Progenitor cell of endocrine pancreas (in vitro differentiated cells): ENCODE measurements at regions not wholly inside any gene's neighbourhood (a gene's known extent, or its start where the extent isn't known, plus 50 kb on each side); places are given as distances from the start of the nearest gene placed in this dataset.

Source experiments
- DNase-seq: peaks from one replicate; pipeline ENCODE4 v3.0.0; 2021; ENCODE audit warnings: low spot score; ENCODE audit not compliant: unreplicated experiment
- H3K27ac Mint-ChIP-seq: 2 replicates; pipeline ENCODE4 v1.8.0; 2021; ENCODE audit warnings: mild to moderate bottlenecking, moderate library complexity, mixed read lengths
- H3K27me3 Mint-ChIP-seq: 2 replicates; pipeline ENCODE4 v1.8.0; 2021; ENCODE audit warnings: mixed read lengths
- H3K36me3 Mint-ChIP-seq: 2 replicates; pipeline ENCODE4 v1.8.0; 2022; ENCODE audit warnings: mixed read lengths; ENCODE audit not compliant: insufficient read depth
- H3K4me1 Mint-ChIP-seq: 2 replicates; pipeline ENCODE4 v1.8.0; 2021; ENCODE audit warnings: low read depth, mixed read lengths
- H3K4me3 Mint-ChIP-seq: 2 replicates; pipeline ENCODE4 v1.8.0; 2021; ENCODE audit warnings: low read depth, mild to moderate bottlenecking, moderate library complexity, mixed read lengths
- H3K9me3 Mint-ChIP-seq: 2 replicates; pipeline ENCODE4 v1.8.0; 2021; ENCODE audit warnings: low read depth, mixed read lengths
- CTCF ChIP-seq: fragments of 200-600 bp; sonication (generic); IDR thresholded peaks from one replicate; pipeline ENCODE4 v1.5.0; 2021; ENCODE audit warnings: antibody characterized with exemption, mild to moderate bottlenecking; ENCODE audit not compliant: unreplicated experiment

DNA sequence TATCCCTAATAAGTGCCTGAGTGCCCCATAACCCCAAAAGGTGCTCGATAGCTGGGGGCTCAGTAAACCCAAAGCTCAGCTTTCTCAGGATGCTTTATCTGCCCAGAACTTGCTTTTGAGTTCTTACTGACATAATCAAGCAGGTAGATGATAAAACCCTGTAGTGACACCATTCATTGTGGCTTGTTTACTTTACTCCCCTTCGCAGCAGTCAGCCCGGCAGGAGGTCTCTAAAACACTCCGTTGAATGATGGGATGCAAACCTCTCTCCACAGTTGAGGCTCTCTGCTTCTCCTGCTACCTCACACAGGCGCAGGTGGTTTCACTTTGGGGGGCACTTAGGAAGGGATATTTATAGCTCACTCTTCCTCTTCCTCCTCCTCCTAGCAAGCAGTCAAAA is 349.4 kb downstream of the HLX start:
- Mint-ChIP-seq H3K27me3 (peaks cover 16% of the 10 kb centered on the region), H3K27ac (no peak overlapping the region), H3K36me3 (no peaks in the 10 kb centered on the region), H3K4me1 (peaks cover 14% of the 10 kb centered on the region), H3K9me3 (peaks cover 9% of the 10 kb centered on the region), H3K4me3 (no peak overlapping the region)
- no peak for TF ChIP-seq CTCF
- no peak for DNase-seq

- no peaks in the 10 kb centered on the region for H3K36me3 Mint-ChIP-seq
- H3K9me3 Mint-ChIP-seq = no peaks in the 10 kb centered on the region
- H3K4me3 Mint-ChIP-seq = no peak overlapping the region
- no peak for DNase-seq
- peaks cover 16% of the 10 kb centered on the region for H3K27me3 Mint-ChIP-seq
- peaks cover 14% of the 10 kb centered on the region for H3K4me1 Mint-ChIP-seq
- TF ChIP-seq CTCF = no peak
- no peak overlapping the region for H3K27ac Mint-ChIP-seq
Observed at GRCh38 chr1:221230605-221231004, 351.4 kb downstream of the HLX start.

DNA sequence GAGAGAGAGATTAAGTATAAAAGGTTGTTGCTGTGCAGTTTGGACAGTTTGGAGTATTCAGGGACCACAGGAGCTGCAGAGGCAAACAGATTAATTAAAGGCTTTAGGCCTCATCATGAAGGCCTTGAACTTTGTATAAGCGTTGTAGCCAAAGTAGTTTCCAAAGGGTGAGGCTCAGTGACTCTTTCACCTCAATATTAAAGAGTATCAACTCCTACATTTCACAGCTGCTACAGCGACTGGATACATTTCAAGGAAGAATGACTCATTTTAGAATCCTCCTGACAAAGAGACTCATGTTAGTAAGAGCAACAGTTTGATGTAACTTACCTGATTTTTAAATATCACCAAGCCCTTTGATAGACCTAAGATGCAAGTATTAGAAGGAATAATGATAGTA is 355.5 kb downstream of the HLX start:
- no peak for DNase-seq
- no peak overlapping the region for H3K4me3 Mint-ChIP-seq
- no peak for TF ChIP-seq CTCF
- no peak overlapping the region for H3K27ac Mint-ChIP-seq
- H3K9me3 Mint-ChIP-seq = no peaks in the 10 kb centered on the region
- H3K36me3 Mint-ChIP-seq = no peaks in the 10 kb centered on the region
- no peaks in the 10 kb centered on the region for H3K27me3 Mint-ChIP-seq
- H3K4me1 Mint-ChIP-seq = peaks cover 2% of the 10 kb centered on the region

DNA sequence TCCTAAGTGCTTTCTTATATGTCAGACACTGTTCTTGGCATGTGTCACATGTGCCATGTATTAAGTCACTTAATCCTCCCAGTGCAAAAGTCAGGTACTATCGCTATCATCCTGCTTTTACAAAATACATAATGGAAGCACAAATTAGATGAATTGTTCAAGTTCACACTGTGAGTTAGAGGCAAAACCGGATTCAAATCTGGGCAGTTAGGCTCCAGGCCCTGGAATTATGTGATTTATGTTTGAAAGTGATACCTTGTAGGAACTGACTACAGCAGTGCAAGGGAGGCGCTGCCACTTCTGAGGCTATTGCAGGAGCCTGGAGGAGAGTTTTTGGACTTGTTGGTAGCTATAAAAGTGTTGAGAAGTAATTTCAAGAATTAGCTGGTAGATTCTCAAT is 358.3 kb downstream of the HLX start:
- Mint-ChIP-seq H3K4me1 (peaks cover 8% of the 10 kb centered on the region), H3K27me3 (no peaks in the 10 kb centered on the region), H3K27ac (no peak overlapping the region), H3K9me3 (no peaks in the 10 kb centered on the region), H3K4me3 (no peak overlapping the region), H3K36me3 (no peaks in the 10 kb centered on the region)
- DNase-seq = no peak
- no peak for TF ChIP-seq CTCF

- TF ChIP-seq CTCF = no peak
- Mint-ChIP-seq H3K4me1 (peaks cover 12% of the 10 kb centered on the region), H3K36me3 (no peaks in the 10 kb centered on the region), H3K27me3 (no peaks in the 10 kb centered on the region), H3K9me3 (no peaks in the 10 kb centered on the region), H3K4me3 (no peak overlapping the region), H3K27ac (no peak overlapping the region)
- no peak for DNase-seq
Observed at GRCh38 chr1:221239181-221239580, 359.9 kb downstream of the HLX start.
